Osteocyte (in vitro differentiated cells): ENCODE measurements at regions not wholly inside any gene's neighbourhood (a gene's known extent, or its start where the extent isn't known, plus 50 kb on each side); places are given as distances from the start of the nearest gene placed in this dataset.

Source experiments
- DNase-seq: peaks from one replicate; pipeline ENCODE4 v3.0.0; 2021; ENCODE audit warnings: mixed read lengths; ENCODE audit not compliant: unreplicated experiment; ENCODE audit errors: extremely low spot score
- H3K27ac Mint-ChIP-seq: one replicate; pipeline ENCODE4 v1.8.0; 2021; ENCODE audit warnings: mild to moderate bottlenecking, mixed read lengths; ENCODE audit not compliant: unreplicated experiment
- H3K27me3 Mint-ChIP-seq: one replicate; pipeline ENCODE4 v1.8.0; 2021; ENCODE audit warnings: mixed read lengths; ENCODE audit not compliant: unreplicated experiment
- H3K36me3 Mint-ChIP-seq: one replicate; pipeline ENCODE4 v1.8.0; 2021; ENCODE audit warnings: mixed read lengths; ENCODE audit not compliant: unreplicated experiment
- H3K4me1 Mint-ChIP-seq: one replicate; pipeline ENCODE4 v1.8.0; 2021; ENCODE audit warnings: mixed read lengths; ENCODE audit not compliant: unreplicated experiment
- H3K4me3 Mint-ChIP-seq: one replicate; pipeline ENCODE4 v1.8.0; 2021; ENCODE audit warnings: mild to moderate bottlenecking, moderate library complexity, mixed read lengths; ENCODE audit not compliant: unreplicated experiment
- H3K9me3 Mint-ChIP-seq: one replicate; pipeline ENCODE4 v1.8.0; 2021; ENCODE audit warnings: mixed read lengths; ENCODE audit not compliant: unreplicated experiment
- TF ChIP-seq, protein P1 (sequence below): fragments of 200-600 bp; sonication (generic); IDR thresholded peaks from 2 replicates; pipeline ENCODE4 v1.5.0; 2021; ENCODE audit warnings: antibody characterized with exemption, mild to moderate bottlenecking, moderate library complexity

DNA sequence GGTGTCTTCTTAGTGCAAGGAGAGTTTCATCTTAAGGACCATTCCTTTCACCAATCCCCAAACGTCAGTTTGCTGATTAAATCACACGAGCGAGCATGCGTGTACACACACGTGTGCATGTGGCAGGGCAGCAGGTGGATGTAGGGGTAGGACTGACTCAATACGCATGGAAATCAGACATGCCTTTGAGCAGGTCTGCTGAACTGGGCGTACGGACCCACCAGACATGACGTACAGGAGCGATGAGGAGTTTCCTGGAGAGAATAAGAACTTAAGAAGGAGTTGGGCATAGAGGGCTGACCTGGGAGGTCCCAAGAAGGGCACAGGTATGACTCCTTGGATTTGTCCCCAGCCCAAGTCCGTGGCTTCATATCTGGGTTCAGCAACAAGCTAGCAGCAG lies 170.0 kb downstream of the FGF18 start:
- Mint-ChIP-seq H3K9me3 (no peaks in the 10 kb centered on the region), H3K36me3 (no peaks in the 10 kb centered on the region), H3K27me3 (peaks cover 51% of the 10 kb centered on the region), H3K4me1 (no peaks in the 10 kb centered on the region), H3K27ac (no peak overlapping the region), H3K4me3 (no peak overlapping the region)
- peak; percentile 48 for DNase-seq
- TF ChIP-seq, protein P1, sequence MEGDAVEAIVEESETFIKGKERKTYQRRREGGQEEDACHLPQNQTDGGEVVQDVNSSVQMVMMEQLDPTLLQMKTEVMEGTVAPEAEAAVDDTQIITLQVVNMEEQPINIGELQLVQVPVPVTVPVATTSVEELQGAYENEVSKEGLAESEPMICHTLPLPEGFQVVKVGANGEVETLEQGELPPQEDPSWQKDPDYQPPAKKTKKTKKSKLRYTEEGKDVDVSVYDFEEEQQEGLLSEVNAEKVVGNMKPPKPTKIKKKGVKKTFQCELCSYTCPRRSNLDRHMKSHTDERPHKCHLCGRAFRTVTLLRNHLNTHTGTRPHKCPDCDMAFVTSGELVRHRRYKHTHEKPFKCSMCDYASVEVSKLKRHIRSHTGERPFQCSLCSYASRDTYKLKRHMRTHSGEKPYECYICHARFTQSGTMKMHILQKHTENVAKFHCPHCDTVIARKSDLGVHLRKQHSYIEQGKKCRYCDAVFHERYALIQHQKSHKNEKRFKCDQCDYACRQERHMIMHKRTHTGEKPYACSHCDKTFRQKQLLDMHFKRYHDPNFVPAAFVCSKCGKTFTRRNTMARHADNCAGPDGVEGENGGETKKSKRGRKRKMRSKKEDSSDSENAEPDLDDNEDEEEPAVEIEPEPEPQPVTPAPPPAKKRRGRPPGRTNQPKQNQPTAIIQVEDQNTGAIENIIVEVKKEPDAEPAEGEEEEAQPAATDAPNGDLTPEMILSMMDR: no peak

- TF ChIP-seq, protein P1: no peak
- H3K36me3 Mint-ChIP-seq: no peaks in the 10 kb centered on the region
- H3K27ac Mint-ChIP-seq: no peak overlapping the region
- H3K4me1 Mint-ChIP-seq: no peaks in the 10 kb centered on the region
- H3K4me3 Mint-ChIP-seq: no peak overlapping the region
- DNase-seq: peak; percentile 77
- peaks cover 41% of the 10 kb centered on the region for H3K27me3 Mint-ChIP-seq
- H3K9me3 Mint-ChIP-seq: no peaks in the 10 kb centered on the region
Observed at GRCh38 chr5:171592076-171592475, 172.6 kb downstream of the FGF18 start.

- H3K4me3 Mint-ChIP-seq: no peak overlapping the region
- no peaks in the 10 kb centered on the region for H3K4me1 Mint-ChIP-seq
- TF ChIP-seq, protein P1: no peak
- H3K36me3 Mint-ChIP-seq: no peaks in the 10 kb centered on the region
- peaks cover 37% of the 10 kb centered on the region for H3K27me3 Mint-ChIP-seq
- DNase-seq: peak; percentile 38
- no peaks in the 10 kb centered on the region for H3K9me3 Mint-ChIP-seq
- H3K27ac Mint-ChIP-seq: no peak overlapping the region
Observed at GRCh38 chr5:171592736-171593135, 173.3 kb downstream of the FGF18 start.

- H3K4me3 Mint-ChIP-seq: no peak overlapping the region
Observed at GRCh38 chr5:171593401-171593800, 174.0 kb downstream of the FGF18 start.

DNA sequence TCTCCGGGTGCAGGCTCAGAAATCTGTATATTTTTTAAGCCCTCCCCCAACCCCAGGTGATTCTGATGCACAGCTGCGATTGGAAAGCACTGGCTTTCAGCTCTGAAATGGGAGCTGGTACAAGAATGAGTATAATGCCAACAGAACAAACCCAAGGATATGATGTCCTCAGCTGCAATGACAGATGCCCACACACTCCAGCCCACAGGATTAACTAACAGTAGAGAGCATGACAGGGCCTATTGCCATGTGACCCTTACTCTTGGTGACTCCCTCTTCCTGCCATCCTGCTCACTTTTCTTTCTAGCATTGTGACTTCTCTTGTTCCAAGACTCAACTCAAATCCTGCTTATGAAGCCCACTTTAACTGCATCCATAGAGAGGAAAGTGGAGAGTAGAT lies 174.5 kb downstream of the FGF18 start:
- H3K4me1 Mint-ChIP-seq: no peaks in the 10 kb centered on the region
- no peak overlapping the region for H3K4me3 Mint-ChIP-seq
- TF ChIP-seq, protein P1: no peak

More at GRCh38 chr5:171593401-171593800, 174.0 kb downstream of the FGF18 start:
- TF ChIP-seq, protein P1: no peak
- H3K27me3 Mint-ChIP-seq: peaks cover 35% of the 10 kb centered on the region
- H3K9me3 Mint-ChIP-seq: no peaks in the 10 kb centered on the region
- H3K36me3 Mint-ChIP-seq: no peaks in the 10 kb centered on the region
- H3K27ac Mint-ChIP-seq: no peak overlapping the region
- H3K4me1 Mint-ChIP-seq: no peaks in the 10 kb centered on the region
- peak; percentile 23 for DNase-seq

More for the DNA sequence above, 174.5 kb downstream of the FGF18 start:
- H3K27me3 Mint-ChIP-seq: peaks cover 30% of the 10 kb centered on the region
- no peaks in the 10 kb centered on the region for H3K9me3 Mint-ChIP-seq
- H3K36me3 Mint-ChIP-seq: no peaks in the 10 kb centered on the region
- peak; percentile 44 for DNase-seq
- no peak overlapping the region for H3K27ac Mint-ChIP-seq
